GM10248 (cell line): ENCODE measurements at regions not wholly inside any gene's neighbourhood (a gene's known extent, or its start where the extent isn't known, plus 50 kb on each side); places are given as distances from the start of the nearest gene placed in this dataset.
A peak's percentile ranks its signal among the peaks of the same experiment; 100 is the strongest.

Experiments used
- CTCF ChIA-PET: fragments of 300-600 bp; sonication (Branson Sonifier 250); formaldehyde crosslinking; extraction: SDS; loops from one replicate; lab custom pipeline; 2021; ENCODE audit warnings: antibody characterized with exemption; lab: Yijun Ruan, JAX
- POLR2A ChIA-PET: fragments of 350-650 bp; sonication (Branson Sonifier 250); formaldehyde crosslinking; extraction: SDS; loops from one replicate; lab custom pipeline; 2020; ENCODE audit warnings: antibody characterized with exemption; lab: Yijun Ruan, JAX
- DNase-seq: peaks from one replicate; pipeline ENCODE4 v3.0.0; 2012; ENCODE audit errors: extremely low spot score
- CTCF ChIP-seq: IDR thresholded peaks from 2 replicates; pipeline ENCODE4 v1.5.1; 2012; ENCODE audit warnings: mild to moderate bottlenecking, low read depth; ENCODE audit errors: extremely low read depth, missing control alignments, control extremely low read depth

GRCh38 chr1:182735343-182735742, 51.0 kb upstream of the RGS8 start:
- CTCF ChIA-PET = no interaction called here
- TF ChIP-seq CTCF = no peak
- DNase-seq = no peak
- POLR2A ChIA-PET = no interaction called here

GRCh38 chr1:182739545-182739944, 50.0 kb upstream of the NPL start:
- no peak for TF ChIP-seq CTCF
- DNase-seq = peak; percentile 41
- CTCF ChIA-PET = interaction anchor here (1.0 to 1.5 kb wide), 5 partner anchors 12 to 159 kb away, joined by 3 to 5 read pairs (median 3); no protein-coding TSS in a partner anchor
- POLR2A ChIA-PET = no interaction called here
